PFSK-1 (cell line): ENCODE measurements at regions not wholly inside any gene's neighbourhood (a gene's known extent, or its start where the extent isn't known, plus 50 kb on each side); places are given as distances from the start of the nearest gene placed in this dataset.

Experiments used
- FOXP2 ChIP-seq: optimal IDR thresholded peaks from 2 replicates; pipeline ENCODE3; 2011; ENCODE audit warnings: borderline replicate concordance, control low read depth, inconsistent platforms; ENCODE audit not compliant: insufficient read depth; ENCODE audit errors: extremely low read length, extremely low read depth
- POLR2AphosphoS5 ChIP-seq: IDR thresholded peaks from 2 replicates; pipeline ENCODE4 v1.6.1; 2012; ENCODE audit warnings: low read depth, mild to moderate bottlenecking, control low read depth, low read length, moderate library complexity
- REST ChIP-seq, 2 experiments: IDR thresholded peaks; 2 replicates each; pipeline versions ENCODE4 v1.6.1 to v1.8.0; 2011 to 2012; ENCODE audit warnings: low read depth in 2 of 2, low read length in 2 of 2, control low read depth in 1 of 2, inconsistent platforms in 1 of 2, mild to moderate bottlenecking in 1 of 2, moderate library complexity in 1 of 2; ENCODE audit not compliant: insufficient read depth in 1 of 2
- SIN3A ChIP-seq: IDR thresholded peaks from 2 replicates; pipeline ENCODE4 v1.6.1; 2012; ENCODE audit warnings: mild to moderate bottlenecking, low read length, moderate library complexity, borderline replicate concordance; ENCODE audit not compliant: insufficient read depth
- TAF1 ChIP-seq: IDR thresholded peaks from 2 replicates; pipeline ENCODE4 v1.6.1; 2012; ENCODE audit warnings: low read length, control low read depth, borderline replicate concordance; ENCODE audit not compliant: insufficient read depth

GRCh38 chr21:35814858-35815619 is 245.3 kb downstream of the SETD4 start:
- TF ChIP-seq FOXP2 (no peak), SIN3A (no peak), REST (IDR thresholded peaks at IDR 0.05; ENCODE audit: insufficient read depth in 1 of 2, low read depth in 2 of 2, low read length in 2 of 2) (no peak), POLR2AphosphoS5 (no peak), TAF1 (no peak)

DNA sequence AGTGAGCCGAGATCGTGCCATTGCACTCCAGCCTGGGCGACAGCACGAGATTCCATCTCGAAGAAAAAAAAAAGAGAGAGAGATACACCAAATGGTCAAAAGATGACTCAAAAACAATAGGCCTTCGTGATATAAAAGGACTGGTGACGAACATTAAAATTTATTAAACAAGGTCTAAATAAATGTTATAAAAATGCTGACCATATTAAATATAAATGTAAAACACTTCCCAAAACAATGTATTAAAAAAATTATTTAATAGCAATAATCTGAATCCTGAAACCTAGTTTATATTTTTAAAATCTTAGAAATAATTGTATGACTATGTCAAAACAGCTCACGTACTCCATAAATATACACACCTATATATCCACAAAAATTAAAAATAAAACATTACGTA is 247.6 kb downstream of the SETD4 start:
- TF ChIP-seq FOXP2 (no peak), POLR2AphosphoS5 (no peak), TAF1 (no peak), SIN3A (no peak), REST (IDR thresholded peaks at IDR 0.05; ENCODE audit: insufficient read depth in 1 of 2, low read depth in 2 of 2, low read length in 2 of 2) (no peak)

- TF ChIP-seq FOXP2 (no peak), POLR2AphosphoS5 (no peak), SIN3A (no peak), TAF1 (no peak), REST (IDR thresholded peaks at IDR 0.05; ENCODE audit: insufficient read depth in 1 of 2, low read depth in 2 of 2, low read length in 2 of 2) (no peak)
Observed at GRCh38 chr21:35811191-35811806, 249.0 kb downstream of the SETD4 start.

- TF ChIP-seq FOXP2 (no peak), SIN3A (no peak), TAF1 (no peak), POLR2AphosphoS5 (no peak), REST (IDR thresholded peaks at IDR 0.05; ENCODE audit: insufficient read depth in 1 of 2, low read depth in 2 of 2, low read length in 2 of 2) (no peak)
Observed at GRCh38 chr21:35810431-35810970, 249.8 kb downstream of the SETD4 start.
